GM19328 (cell line): ENCODE measurements at regions not wholly inside any gene's neighbourhood (a gene's known extent, or its start where the extent isn't known, plus 50 kb on each side); places are given as distances from the start of the nearest gene placed in this dataset.

Experiments
- ATAC-seq: cut with Tn5 transposase; IDR thresholded peaks from one replicate; pipeline ENCODE4 v1.9.1; 2021; ENCODE audit warnings: mild to moderate bottlenecking, moderate library complexity; ENCODE audit not compliant: unreplicated experiment

DNA sequence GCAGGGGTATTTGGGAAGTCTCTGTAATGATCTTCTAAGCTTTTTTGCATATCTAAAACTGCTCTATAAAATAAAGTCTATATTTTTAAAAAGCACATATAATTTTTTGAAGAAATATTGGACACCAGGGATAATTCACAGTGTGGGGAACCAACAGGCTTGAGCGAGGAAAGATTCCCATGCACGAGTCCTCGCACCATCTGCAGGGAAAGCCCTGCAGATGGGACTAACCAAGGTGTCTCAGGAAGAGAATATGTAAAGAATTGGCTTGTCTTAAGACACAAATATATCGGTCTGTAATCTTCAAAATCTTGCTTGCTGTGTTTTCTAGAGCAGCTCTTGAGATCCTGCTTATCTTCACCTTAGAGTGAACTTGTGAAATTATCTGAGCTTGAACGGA lies 77.2 kb upstream of the SEMA6D start:
- ATAC-seq, result no peak

DNA sequence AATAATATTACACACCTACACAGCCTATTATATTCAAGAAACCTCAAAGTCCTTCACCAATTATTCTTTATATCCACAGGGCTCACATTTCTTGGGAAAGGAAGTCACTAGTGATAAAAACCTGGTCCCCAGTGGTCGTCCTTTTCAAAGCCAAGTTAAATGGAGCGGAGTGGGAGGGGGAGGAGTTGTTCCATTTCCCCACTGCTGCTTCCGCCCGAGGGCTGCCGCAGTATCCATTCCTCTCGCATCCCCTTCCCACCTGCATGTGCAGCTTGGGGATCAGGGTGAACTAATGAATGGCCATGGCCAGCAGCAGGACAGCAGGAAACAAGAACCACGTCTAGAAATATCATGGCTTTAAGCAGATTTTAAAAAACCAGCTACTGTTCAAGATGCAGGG lies 76.4 kb upstream of the SEMA6D start:
- ATAC-seq, result no peak

DNA sequence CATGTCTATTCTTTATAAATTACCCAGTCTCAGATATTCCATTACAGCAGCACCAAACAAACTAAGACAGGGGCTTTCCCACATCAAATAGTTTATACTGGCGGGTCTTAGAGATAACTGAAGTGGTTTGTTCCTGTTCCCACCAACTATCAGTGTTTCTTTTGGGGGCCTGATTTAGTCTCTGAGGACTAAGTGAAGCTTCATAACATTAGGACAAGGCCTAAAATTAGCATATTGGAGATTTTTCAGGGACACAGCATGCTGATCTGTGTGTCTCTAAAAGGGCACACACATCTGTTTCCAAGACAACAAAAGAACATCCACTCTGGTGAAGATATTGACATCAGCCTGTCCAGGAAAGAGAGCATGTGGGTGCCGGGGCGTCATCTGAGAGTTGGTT lies 72.6 kb upstream of the SEMA6D start:
- no peak for ATAC-seq

DNA sequence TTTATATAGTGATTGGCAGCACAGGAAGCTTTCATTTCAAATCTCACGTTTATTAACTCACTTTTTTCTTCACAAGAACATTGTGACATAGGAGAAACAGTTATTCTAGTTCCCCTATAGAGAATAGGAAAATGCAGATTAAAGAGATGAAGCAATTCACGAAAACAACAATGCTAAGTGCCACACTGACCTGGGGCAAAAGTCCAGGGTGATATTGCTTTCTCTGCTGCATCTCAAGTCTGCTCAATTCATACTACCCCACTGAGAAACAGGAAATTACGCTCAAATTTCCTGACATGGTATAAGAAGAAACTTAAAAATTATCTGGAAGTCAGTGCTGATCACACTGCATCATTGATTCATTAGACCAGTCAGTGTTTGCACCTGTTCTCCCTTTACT lies 66.7 kb upstream of the SEMA6D start:
- ATAC-seq, result no peak

DNA sequence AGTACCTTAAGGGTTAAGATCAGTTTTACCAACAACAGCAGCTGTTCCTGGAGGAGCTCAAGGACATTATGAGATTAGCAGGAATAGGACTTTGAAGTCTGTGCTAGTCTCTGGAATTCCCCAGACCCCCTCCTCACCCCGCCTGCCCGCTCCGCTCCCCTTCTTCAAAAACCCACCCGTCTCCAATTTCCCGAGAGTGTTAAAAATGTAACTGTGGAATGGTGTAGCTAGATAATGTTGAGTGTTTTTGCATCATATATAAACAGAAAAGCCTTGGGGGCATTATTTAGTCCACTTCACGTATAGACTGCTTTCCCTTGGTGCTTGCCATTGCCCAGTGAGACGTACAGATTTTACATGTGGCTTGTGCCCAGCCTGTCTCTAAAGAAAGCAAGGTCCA lies 65.0 kb upstream of the SEMA6D start:
- no peak for ATAC-seq

DNA sequence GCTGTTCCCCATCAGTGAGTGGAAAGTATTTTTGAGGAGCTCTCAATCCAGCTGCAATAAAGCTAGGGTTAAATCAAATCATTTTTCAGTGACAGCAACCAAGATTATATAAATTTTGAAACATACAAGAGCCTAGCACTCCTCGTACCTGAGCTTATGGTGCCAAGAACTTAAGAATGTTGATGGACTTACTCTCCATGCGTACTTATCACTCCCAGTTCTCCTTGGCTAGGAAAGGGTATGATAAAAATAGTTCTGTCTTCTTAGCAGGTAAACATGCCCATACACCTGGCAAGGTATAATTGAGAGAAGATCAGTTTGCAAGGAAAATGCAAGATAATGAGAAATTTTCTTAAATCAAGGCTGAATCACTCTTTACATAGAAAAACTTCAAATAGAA lies 64.5 kb upstream of the SEMA6D start:
- no peak for ATAC-seq

DNA sequence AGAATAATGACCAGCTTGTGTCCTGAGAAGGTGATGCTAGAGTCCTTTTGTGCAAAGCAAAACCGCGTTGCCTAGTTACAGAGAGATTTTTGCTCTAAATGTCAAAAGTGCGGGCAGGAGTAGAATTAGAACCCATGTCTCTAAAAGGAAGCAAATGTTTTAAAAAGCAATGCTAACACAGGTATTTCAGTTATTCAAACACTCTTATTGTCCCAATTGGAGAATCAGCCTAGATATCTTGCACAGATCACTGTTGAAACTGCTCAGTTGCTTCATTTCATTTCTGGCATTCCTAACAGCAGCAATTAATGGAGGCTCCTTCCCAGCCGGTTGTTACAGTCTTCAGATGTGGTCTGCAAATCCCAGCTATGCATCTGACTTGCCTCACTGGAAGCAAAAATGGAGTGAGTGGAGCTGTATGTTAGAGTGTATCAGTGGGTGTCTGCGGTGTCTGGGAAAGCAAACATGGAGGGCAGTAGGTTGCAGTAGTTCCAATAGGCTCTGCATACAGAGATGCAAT lies 55.6 kb upstream of the SEMA6D start:
- no peak for ATAC-seq

DNA sequence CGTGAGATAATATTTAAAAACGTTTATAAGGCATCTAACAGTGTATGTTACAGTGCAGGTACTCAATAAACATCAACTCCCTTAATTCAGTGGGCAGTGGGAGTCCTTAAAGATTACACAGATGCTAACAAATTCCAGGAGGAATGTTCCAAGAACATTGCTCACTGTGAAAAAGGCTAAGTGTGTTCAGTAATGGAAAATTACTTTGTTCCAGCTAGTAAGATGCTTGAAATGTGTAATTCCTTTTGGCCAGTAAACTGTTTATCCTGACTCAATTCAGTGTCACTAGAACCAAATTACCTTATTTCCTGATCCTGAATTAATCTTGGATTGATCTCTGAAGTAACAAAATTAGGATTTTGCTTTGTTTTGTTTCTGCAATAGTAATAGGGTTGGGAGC lies 54.2 kb upstream of the SEMA6D start:
- ATAC-seq, result no peak
